Activated CD4-positive, alpha-beta T cell treated with anti-CD3 and anti-CD28 coated beads, Interleukin-2, amount 50 U/mL, for 1 hour (primary cell): ENCODE measurements at regions not wholly inside any gene's neighbourhood (a gene's known extent, or its start where the extent isn't known, plus 50 kb on each side); places are given as distances from the start of the nearest gene placed in this dataset.

Experiments used
- DNase-seq: peaks from one replicate; pipeline ENCODE4 v3.0.0-alpha.2; 2020

DNA sequence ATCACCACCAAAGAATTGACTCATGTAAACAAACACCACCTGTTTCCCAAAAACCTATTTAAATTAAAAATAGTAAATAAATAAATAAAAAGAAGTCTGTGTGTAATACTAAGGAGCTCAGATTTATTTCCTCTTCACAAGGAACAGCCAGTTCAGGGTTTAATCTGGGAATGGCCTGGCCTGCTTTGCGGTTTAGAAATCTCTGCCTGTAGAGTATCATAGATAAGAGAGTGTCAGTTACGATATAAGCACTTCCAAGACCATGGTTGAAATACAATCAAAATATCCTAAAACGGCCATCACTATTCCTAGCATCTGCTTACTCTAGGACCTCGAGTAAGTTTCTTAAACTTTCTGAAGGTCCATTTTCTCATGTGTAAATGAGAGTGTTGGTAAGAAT is 274.4 kb downstream of the PLPP3 start:
- DNase-seq = no peak

DNA sequence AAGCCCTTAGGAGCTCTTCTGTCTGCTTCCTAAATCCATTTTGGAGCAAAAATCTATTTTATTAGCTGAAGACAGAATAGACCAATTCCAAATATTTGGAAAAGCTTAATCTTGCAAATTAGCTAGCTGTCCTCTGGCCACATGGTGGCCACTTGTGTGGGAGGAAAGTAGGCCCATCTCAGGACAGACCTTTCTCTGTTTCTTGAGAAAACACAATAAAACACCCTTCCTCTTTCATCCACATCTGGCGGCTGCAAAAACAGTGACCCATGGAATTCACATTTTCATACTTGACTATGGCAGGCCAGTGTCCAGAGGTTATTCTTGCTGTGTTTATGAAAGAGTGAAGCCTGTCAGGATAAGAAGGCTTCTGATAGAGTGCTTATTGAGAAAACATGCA is 275.6 kb downstream of the PLPP3 start:
- DNase-seq = no peak

DNA sequence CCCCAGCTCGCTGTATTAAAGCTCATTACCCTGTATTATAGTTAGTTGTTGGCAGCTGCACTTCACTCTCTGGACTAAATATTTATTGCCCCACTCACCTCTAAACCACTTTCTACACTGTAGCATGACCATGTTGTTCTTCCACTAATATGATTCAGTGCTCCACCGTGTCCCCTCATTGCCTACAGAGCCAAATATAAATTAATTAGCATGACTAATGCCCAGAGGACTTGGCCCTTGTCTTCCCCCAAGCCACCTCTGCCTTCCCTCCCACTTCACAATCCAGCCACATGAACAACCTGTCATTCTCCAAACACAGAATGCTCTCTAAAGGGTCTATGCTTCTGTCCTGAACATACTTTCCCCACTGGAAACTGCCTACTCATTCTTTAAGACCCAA is 276.5 kb downstream of the PLPP3 start:
- no peak for DNase-seq

DNA sequence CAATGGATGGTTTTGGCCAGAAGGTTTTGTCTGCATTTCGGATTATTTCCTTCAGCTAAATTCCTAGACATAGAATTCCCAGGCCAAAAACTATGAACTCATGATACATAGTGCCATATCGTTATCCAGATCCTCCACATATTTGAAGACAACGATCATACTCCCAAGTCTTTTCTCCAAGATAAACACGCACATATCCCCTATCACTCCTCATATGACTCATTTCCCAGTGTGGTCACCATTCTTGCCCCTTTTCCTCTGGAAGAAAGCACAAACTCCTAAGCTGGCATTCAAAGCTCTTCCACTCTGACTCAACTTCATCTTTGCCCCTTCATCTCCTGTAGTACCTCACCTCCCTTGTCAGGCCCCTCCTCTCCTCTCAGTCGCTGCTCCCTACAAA is 277.6 kb downstream of the PLPP3 start:
- DNase-seq = no peak

DNA sequence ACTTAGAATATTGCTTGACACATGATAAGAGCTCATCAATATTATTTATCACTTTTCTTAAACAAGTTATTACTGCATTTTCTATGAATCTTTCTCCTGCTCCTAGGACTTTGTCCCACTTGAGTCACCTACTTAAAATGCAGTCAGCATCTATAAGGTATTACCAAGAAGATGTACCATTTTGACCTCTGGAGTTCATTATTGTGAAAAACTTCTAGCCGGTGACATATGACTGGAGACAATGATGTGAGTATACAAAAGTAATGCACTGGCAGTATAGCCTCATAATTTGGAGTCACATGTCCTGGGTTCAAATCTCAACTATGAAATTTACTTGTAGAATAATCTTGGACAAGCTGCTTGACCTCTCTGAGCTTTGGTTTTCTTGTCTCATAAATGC is 278.5 kb downstream of the PLPP3 start:
- no peak for DNase-seq

DNA sequence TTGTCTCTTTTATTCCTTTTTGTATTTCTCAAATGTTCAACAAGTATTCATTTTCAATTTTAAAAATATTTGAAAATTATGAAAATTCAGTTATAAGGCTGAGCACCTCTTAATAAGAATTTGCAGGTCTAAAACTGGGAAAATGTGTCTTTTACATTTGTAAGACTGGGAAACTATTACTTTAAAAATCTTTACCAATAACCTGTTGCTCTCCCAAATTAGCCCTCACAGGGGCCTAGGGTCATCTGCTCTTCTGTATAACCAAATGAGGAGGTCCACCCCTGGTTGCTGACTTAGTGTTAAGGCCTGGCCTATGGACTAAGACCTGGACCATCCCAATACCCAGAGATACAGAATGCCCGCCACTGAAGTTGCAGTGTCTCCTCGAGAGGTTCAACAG is 280.5 kb downstream of the PLPP3 start:
- no peak for DNase-seq

DNA sequence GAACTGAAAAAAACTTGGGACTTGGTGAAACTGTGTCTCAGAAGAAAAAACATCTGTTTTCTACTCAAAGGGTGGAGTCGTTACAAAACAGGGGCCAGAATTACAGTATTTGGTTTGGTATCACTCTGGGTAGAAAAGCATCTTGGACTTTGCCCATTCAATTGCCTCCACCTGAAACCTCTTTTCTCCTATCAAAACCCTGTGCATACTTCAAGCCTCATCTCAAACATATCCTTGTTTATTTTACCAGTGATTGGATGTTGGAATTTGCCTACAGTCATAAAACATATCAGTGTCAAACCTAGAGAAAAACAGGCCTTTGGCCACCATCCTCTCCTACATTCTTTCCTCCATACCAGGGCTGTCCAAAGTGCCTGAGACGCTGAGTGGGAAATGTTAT is 281.5 kb downstream of the PLPP3 start:
- DNase-seq = no peak

DNA sequence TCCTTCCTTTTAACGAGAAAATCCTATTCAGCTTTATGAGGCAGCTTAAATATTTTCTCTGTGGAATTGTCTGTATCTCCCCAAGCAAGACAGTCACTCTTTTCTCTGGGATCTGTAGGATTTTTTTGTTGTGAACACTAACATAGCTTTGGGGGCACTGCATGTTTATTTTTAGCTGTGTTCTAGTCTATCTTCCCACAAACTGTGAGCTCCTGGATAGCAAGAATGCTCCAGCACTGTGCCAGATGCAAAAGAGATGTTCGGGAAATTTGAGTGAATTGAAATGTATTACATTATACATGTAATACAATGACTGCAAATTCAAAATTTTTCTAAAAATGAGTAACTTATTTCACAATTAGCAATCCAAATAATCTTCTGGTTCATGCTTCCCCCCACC is 282.2 kb downstream of the PLPP3 start:
- no peak for DNase-seq

DNA sequence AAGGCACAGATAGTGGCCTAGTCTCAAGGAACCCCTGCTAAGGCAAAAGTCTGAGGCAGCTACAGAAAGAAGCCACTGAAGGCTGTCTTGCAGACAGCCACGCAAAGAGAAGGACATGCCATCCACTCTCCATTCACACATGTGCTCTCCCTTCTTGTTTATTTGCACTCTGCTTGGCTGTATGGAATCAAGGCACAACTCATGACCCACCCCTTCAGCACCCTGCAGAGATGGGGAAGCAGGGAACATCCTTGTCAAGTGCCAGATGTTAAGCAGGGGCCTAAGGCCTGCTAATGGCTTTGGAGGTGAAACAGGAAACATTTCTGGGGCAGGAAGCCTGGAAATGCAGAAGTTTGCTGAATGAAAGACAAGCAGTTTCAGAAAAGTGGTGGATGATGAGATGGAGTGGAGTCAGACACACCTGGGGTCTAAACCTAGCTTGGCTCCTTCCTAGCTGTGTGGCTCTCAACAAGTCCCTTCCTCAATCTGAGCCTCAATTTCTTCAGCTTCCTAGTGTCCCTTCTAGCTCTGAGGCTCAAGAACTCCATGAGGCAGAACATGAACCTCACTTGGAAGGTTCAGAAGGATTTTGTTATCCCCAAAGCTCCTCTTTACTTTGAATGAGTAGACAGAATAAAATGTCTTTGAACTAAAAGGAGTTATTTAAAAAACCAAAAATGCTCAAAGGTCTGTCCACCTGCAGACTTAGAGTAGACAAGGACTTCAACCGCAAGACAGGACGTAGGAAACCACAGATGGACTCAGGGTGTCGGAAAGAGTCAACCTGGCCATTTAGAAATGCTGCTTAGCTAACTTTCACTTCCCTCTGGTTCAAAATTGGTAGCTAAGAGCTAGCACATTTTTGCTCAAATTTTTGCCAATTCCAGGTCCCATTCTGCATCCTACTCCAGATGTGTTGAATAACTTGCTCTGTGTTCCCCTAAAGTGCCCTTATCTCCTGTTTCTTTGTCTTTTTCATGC is 283.1 kb downstream of the PLPP3 start:
- no peak for DNase-seq

DNA sequence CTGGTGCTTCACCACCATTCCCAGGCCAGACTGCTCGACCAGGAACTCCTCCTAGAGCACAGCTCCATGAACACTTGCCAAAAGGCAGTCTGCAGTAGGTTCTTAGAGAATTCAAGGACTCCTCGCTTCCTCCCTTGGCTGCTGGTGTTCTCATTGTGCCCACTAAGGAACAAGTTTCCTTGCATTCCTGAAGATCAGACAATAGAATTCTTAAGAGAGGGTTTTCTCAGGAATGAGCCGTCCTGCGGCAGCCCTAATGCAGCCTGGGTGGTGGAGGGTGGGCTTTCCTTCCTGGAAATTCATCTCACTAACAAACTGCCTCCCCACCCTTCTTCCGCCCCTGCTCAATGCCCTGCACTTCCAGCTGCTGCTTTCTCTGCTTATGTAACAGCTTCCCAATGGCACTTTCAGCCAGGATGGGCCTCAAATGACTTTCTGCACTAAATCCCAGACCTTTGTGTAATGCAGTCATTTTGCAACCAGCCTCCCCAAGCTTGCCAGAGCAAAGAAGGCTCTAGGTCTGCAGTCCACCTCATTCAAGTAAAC is 287.9 kb downstream of the PLPP3 start:
- DNase-seq = no peak

DNA sequence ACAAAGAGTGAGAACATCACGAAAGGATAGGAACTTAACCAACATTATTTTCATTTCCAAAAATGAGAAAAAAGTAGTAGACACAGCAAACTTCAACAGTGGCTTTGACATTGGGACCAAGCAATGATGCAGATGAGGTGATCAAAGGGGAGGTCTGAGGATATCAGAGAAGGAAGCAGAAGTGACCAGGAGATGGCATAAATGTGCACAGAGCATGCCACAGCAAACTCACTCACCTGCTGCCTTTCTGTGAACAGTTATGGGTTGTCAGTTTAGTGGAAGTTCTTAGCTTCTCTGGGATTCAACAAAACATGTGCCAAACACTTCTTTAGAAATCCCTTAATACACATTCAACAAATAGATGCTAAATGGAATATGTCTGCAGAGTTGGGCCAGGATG is 290.1 kb downstream of the PLPP3 start:
- no peak for DNase-seq

DNA sequence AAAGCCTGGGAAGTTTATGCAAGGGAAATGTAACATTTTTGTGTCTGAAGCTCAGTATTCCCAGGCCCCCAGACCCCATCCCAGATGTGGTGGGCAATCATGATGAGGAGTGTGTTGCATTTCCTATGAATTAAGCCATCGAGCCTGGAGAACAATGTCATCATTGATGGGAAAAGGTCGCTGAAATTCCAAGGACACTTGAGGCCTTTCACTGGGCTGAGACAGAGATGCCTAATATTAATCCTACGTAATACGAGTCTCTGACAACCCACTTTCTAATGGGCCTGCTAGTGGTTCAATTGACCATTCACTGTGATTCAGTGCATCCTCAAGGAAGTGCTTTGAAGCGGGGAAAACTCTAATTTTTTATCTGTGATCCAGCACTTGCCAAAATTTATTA is 291.6 kb downstream of the PLPP3 start:
- DNase-seq = no peak

DNA sequence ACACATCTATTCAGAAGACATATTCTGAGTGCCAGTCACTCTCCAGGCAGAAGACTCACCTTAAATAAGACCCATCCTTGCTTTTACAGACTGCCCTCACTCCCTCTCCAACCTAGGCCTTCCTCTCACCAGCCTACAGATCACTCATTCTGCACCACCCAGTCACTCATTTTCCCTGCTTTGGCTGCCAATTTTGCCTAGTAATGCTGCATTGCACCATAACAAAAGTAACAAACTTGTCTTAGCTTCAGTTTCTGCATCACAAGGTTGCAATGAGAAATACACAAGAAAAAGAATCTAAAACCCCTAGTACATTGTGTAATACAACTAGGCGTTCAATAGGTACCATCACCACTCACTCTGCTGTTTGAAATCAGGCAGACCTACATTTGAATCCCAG is 292.4 kb downstream of the PLPP3 start:
- DNase-seq = no peak

DNA sequence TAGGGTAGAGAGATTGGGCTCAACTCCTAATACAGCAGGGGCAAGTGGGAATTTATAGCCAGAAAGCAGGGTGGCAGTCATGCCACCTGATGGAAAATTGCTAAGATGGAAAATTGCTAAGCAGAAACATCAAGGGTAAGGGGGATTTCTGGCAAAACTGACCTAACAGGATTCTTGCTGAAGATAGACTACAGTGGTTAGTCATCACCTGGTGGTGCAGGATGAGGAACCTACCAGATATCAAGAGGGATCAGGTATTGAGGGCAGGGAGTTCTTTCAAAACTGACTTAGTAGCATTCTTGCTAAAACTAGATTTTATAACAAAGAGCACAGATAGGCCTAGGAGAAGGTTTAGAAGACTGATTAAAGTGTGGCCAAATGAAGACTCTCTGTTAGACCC is 292.9 kb downstream of the PLPP3 start:
- DNase-seq = no peak

DNA sequence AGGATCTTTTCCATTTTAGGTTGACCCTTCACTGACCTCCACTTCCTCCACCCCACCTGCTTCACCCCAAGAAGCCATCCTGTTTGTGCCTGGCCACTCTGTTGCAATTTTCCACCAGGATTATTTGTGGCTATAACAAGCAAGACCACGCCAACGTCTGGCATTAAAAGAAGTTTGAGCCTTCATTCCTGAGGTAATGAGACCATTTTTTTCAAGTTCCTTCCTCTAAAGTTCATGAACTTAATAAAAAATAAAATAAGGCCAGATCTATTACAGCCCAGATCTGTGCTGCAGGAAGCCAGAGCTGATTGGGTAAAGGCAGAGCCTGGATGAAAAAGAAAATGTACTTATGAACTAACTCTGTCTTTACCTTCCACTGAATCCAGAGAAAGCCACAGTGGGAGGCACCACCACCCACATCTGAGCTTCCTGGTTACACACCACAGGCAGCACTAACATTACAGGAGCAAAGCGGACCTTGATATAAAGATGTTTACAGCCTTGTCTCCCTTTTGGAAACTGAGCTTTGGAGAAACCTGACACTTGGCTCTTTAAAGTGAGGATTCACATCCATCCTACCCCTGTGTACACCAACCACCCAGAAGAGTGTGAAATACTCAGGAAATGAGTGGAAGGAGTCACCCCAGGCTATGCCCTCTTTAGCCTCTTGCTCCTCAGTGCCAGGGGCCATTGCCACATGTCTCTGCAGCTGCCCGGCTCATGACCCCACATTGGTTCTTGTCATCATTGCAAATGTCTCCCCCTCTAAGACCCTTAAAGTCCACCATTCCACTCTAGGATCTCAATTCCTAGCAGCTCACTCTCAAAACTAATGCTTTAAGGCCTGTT is 293.6 kb downstream of the PLPP3 start:
- DNase-seq = no peak

DNA sequence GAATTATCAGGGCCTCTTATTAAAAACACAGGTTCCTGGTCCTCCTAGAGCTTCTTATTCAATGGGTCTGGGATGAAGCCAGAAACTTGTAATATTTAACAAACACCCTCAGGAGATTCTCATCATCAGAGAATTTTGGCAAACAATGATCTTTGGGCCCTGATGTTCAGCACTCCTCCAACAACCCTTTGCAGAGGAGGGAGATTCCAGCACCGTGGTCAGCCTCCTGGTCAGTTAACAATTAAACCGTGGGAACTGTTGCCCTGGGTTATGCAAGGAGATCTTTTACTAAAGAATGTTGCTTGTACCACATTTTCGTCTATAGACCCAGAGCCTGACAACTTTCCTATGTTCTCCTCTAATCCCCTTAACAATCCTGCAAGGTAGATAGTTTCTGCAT is 294.4 kb downstream of the PLPP3 start:
- DNase-seq = no peak

DNA sequence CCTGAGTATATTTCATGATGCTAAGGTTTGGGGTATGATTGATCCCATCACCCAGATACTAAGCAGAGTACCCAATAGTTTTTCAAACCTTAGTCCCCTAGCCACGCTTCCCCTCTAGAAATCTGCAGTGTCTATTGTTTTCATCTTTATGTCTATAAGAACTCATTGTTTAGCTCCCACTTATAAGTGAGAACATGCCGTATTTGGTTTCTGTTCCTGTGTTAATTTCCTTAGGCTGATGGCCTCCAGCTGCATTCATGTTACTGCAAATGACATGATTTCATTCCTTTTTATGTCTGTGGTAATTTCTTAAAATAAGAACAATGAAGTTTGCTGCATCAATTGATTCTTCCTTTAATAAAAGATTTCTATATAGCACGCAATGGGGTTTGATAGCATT is 301.3 kb downstream of the PLPP3 start:
- no peak for DNase-seq

DNA sequence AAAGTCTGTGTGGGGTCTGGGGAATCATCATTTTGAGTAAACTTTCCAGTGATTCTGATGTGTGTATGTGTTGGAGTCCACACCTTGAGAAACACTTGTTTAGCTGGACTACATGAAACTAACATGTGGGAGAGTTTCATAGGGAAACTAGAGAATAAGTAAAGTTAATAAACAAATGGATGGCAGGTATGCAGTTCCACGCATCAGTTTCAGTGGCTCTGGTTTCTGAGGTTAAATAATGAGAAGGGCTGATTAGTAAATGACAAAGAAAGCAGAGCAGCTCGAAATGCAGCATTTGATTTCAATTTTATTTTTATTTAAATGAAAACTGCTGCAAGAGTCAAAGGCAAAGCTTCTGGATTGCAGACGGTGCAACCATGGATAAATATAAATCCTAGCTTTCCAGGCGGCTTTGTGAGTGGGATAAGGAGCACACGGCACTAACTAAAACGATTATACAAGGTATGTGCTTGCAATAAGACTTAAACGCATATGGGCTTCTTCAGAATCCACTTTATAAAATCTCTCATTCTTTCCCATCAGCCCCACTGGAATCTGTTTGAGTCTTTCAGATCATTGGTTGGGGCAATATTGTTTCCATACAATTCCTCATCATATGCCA is 310.7 kb downstream of the PLPP3 start:
- no peak for DNase-seq

DNA sequence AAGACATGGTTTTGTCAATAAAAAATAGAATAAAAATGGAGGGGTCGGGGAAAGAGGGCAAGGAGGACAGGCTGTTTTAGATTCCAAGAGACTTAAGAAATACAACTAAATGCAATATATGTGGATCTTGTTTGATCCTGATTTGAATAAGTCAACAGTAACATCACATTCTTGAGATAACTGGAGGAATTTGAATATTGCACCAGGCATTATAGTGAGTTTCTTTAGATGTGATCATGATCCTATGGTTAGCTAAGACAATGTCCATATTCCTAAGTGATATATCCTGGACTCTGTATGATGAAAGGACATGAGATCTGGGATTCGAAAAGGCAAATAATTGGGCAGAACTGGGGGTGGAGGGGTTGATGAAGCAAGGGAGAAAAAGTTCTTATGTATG is 311.8 kb downstream of the PLPP3 start:
- no peak for DNase-seq

DNA sequence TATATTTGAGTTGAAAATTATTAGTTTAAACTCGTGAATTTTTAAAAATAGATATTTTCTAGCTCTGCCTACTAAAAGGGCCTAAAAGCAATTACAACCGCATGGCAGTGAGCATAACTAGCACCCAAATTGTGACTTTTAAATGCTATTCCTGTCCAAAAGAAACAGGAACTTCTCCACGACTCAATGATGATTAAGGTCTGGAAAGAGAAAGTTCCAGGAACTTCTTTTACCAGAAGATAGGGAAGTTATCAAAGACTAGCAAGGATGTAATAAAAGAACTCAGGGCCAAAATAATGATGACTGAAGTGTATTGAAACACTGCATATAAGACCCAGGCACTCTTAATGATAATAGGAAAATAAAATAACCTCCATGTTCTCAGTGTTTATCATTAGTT is 313.0 kb downstream of the PLPP3 start:
- DNase-seq = no peak

DNA sequence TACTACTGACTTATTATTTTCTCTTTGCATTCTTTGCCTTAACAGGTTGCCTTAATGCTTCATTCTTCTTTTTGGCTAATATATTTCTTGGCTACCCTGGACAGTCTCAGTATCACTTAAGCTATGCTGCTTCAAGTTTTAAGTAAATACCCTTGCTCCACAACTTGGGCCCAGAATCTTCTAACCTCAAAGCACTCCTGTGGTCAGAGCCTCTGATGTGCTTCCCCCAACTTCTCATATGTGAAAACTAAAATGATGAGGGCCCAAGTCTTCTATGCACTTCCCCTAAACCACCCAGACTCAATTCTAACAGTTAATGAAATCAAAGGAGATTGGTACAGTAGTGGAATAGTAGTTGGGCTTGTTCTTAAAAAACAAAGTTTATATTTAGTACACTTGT is 314.1 kb downstream of the PLPP3 start:
- DNase-seq = no peak

DNA sequence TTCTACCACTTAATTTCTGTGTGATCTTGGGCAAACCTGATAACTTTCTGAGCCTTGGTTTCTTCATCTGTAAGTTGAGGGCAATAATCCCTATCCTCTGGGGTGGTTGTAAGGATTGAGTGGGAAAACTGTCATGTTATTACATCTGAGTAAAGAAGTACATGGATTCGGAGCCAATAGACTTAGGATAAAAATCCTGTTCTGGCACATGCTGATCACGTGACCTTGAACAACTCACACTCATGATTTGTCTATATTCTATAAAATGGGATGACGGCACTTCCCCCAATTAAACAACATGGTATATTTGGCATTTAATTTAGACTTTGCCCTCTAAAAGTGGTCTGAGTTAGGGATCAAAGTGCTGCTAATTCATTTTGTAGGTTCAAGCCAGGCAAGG is 315.5 kb downstream of the PLPP3 start:
- no peak for DNase-seq

DNA sequence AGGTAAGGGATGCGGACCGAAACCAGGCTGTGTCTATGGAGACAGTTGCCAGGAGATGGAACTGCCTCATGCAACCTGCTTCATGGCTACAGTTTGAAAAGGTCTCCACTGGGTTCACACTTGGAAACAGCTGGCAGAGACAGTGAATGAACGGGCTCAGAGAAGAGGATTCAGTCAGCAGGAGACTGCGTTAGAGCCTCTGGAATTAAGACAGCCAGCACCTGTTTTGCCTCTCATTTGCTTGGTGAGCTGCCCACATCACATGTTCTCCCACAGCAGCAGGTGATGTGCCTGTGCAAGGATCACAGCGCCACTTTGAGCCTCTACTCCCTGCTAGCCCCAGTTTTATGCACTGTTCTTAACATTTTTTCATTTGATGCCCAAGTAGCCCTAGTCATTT is 321.0 kb downstream of the PLPP3 start:
- no peak for DNase-seq
